Type B pancreatic cell (in vitro differentiated cells): ENCODE measurements at regions not wholly inside any gene's neighbourhood (a gene's known extent, or its start where the extent isn't known, plus 50 kb on each side); places are given as distances from the start of the nearest gene placed in this dataset.

Experiments
- DNase-seq: peaks from one replicate; pipeline ENCODE4 v3.0.0; 2021; ENCODE audit warnings: mixed read lengths; ENCODE audit not compliant: unreplicated experiment; ENCODE audit errors: extremely low spot score
- H3K27ac Mint-ChIP-seq: 2 replicates; pipeline ENCODE4 v1.8.0; 2021; ENCODE audit warnings: mild to moderate bottlenecking, mixed read lengths
- H3K27me3 Mint-ChIP-seq: 2 replicates; pipeline ENCODE4 v1.8.0; 2021; ENCODE audit warnings: mixed read lengths
- H3K36me3 Mint-ChIP-seq: 2 replicates; pipeline ENCODE4 v1.8.0; 2021; ENCODE audit warnings: mixed read lengths
- H3K4me1 Mint-ChIP-seq: one replicate; pipeline ENCODE4 v1.8.0; 2021; ENCODE audit warnings: mixed read lengths; ENCODE audit not compliant: unreplicated experiment
- H3K4me3 Mint-ChIP-seq: 2 replicates; pipeline ENCODE4 v1.8.0; 2021; ENCODE audit warnings: mild to moderate bottlenecking, mixed read lengths
- H3K9me3 Mint-ChIP-seq: 2 replicates; pipeline ENCODE4 v1.8.0; 2021; ENCODE audit warnings: mixed read lengths
- CTCF ChIP-seq: fragments of 200-600 bp; sonication (generic); conservative IDR thresholded peaks from 2 replicates; pipeline ENCODE4 v1.5.0; 2021; ENCODE audit warnings: antibody characterized with exemption, mild to moderate bottlenecking

- H3K36me3 Mint-ChIP-seq: no peaks in the 10 kb centered on the region
- H3K4me1 Mint-ChIP-seq: no peaks in the 10 kb centered on the region
- TF ChIP-seq CTCF: no peak
- H3K9me3 Mint-ChIP-seq: no peaks in the 10 kb centered on the region
- DNase-seq: no peak
- H3K27ac Mint-ChIP-seq: no peak overlapping the region
- H3K27me3 Mint-ChIP-seq: no peaks in the 10 kb centered on the region
- no peak overlapping the region for H3K4me3 Mint-ChIP-seq
Measured at GRCh38 chr4:116736756-116737155, 348.6 kb downstream of the TRAM1L1 start.

DNA sequence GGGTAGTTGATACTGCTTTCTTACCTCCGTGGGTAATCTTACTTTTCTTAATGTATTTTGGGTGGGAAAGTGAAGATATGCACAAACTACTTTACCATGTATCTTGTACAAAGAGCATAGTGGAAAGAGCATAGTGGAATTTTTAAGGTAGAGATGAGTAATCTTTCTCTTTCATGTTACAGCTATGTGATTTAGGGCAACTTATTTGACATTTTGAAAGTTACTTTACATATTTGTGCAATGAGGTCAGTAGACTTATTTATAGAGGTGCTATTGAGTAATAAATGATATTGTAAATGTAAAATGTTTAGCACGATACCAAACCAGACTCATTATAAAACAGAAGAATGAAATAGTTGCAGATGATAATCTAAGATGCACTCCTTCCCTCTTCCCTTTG lies 351.2 kb downstream of the TRAM1L1 start:
- H3K27ac Mint-ChIP-seq: no peak overlapping the region
- no peak overlapping the region for H3K4me3 Mint-ChIP-seq

GRCh38 chr4:116733370-116733769 lies 352.0 kb downstream of the TRAM1L1 start:
- H3K36me3 Mint-ChIP-seq: no peaks in the 10 kb centered on the region
- H3K27me3 Mint-ChIP-seq: no peaks in the 10 kb centered on the region
- DNase-seq: no peak
- TF ChIP-seq CTCF: no peak
- H3K4me3 Mint-ChIP-seq: no peak overlapping the region
- H3K9me3 Mint-ChIP-seq: no peaks in the 10 kb centered on the region
- no peaks in the 10 kb centered on the region for H3K4me1 Mint-ChIP-seq
- no peak overlapping the region for H3K27ac Mint-ChIP-seq

More for the DNA sequence above, 351.2 kb downstream of the TRAM1L1 start:
- Mint-ChIP-seq H3K9me3 (no peaks in the 10 kb centered on the region), H3K4me1 (no peaks in the 10 kb centered on the region), H3K36me3 (no peaks in the 10 kb centered on the region), H3K27me3 (no peaks in the 10 kb centered on the region)
- TF ChIP-seq CTCF: no peak
- DNase-seq: no peak

DNA sequence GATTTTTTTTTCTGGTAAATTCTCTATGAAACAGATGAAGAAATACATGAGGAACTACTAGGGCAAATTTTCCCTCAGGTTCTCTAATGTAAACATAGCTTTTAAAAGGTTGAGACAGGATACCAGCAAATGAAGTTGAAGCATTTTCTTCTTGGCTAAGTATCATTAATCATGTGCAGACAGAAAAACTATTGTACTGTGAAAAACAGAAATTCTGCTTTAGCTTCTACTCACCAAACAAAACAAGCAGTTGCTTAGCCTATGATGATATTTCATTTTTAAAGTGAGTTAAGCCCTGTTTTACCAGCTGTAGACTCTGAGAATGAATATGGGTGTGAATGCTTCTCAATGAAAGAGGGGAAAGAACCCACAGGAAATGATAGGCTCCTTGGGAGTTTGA lies 358.9 kb downstream of the TRAM1L1 start:
- H3K36me3 Mint-ChIP-seq: no peaks in the 10 kb centered on the region
- peaks cover 6% of the 10 kb centered on the region for H3K4me1 Mint-ChIP-seq
- no peaks in the 10 kb centered on the region for H3K9me3 Mint-ChIP-seq
- H3K4me3 Mint-ChIP-seq: no peak overlapping the region
- no peaks in the 10 kb centered on the region for H3K27me3 Mint-ChIP-seq
- H3K27ac Mint-ChIP-seq: no peak overlapping the region
- DNase-seq: no peak
- no peak for TF ChIP-seq CTCF

- TF ChIP-seq CTCF: no peak
- Mint-ChIP-seq H3K4me3 (no peak overlapping the region), H3K9me3 (no peaks in the 10 kb centered on the region), H3K4me1 (peaks cover 9% of the 10 kb centered on the region), H3K27ac (no peak overlapping the region), H3K27me3 (no peaks in the 10 kb centered on the region), H3K36me3 (no peaks in the 10 kb centered on the region)
- DNase-seq: no peak
Measured at GRCh38 chr4:116724249-116724648, 361.1 kb downstream of the TRAM1L1 start.

DNA sequence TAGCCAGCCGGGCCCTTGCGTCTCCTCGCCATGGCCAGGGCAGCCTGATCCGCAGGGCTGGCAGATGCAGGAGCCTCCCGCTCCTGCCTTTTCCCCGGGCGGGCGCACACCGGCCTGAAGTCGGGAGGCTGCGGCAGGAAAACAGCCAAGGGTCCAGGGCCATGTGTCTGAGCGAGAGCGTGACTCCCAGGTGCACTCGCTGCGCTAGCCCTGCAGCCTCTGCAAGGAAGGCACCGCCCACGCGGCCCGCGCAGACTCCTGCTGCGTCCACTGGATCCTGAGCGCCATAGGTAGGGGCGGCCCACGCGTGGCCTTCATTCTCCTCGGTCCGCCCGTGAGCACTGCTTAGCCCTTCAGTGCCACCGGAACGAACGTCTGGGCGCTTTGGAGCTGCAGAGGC lies 379.9 kb downstream of the TRAM1L1 start:
- Mint-ChIP-seq H3K27me3 (no peaks in the 10 kb centered on the region), H3K9me3 (no peaks in the 10 kb centered on the region), H3K27ac (no peak overlapping the region), H3K4me1 (no peaks in the 10 kb centered on the region), H3K4me3 (no peak overlapping the region), H3K36me3 (no peaks in the 10 kb centered on the region)
- DNase-seq: no peak
- no peak for TF ChIP-seq CTCF
